Common myeloid progenitor, CD34-positive (primary cell): ENCODE measurements at regions not wholly inside any gene's neighbourhood (a gene's known extent, or its start where the extent isn't known, plus 50 kb on each side); places are given as distances from the start of the nearest gene placed in this dataset.

Source experiments
- CTCF ChIA-PET: fragments of 350-600 bp; sonication (Branson Sonifier 250); formaldehyde crosslinking; loops from one replicate; lab custom pipeline; 2021; ENCODE audit warnings: antibody characterized with exemption; lab: Charles Lee
- POLR2A ChIA-PET: fragments of 350-600 bp; sonication (Branson Sonifier 250); formaldehyde crosslinking; loops from one replicate; lab custom pipeline; 2021; ENCODE audit warnings: antibody characterized with exemption; lab: Charles Lee
- DNase-seq, 3 donors: peaks; one replicate each; pipeline versions ENCODE4 v3.0.0 to v3.0.0-alpha.2; 2013
- H3K27ac ChIP-seq, 2 experiments: 1 replicate in 1 of 2; 2 replicates in 1 of 2; pipeline ENCODE4 v1.7.0; 2013; ENCODE audit warnings: inconsistent platforms in 2 of 2, low read length in 2 of 2, mild to moderate bottlenecking in 2 of 2, low read depth in 1 of 2, moderate library complexity in 1 of 2; ENCODE audit not compliant: severe bottlenecking in 2 of 2, insufficient read depth in 1 of 2, poor library complexity in 1 of 2
- H3K27me3 ChIP-seq, 5 experiments: replicated peaks in 2 of 5; 1 replicate in 3 of 5; 2 replicates in 2 of 5; pipeline versions ENCODE4 v1.6.1 to v1.7.0; 2013; ENCODE audit warnings: low read length in 4 of 5, mild to moderate bottlenecking in 2 of 5, moderate library complexity in 2 of 5, inconsistent platforms in 1 of 5; ENCODE audit not compliant: insufficient read depth in 5 of 5, control insufficient read depth in 4 of 5
- H3K36me3 ChIP-seq, 4 experiments: 1 replicate in 2 of 4; 2 replicates in 2 of 4; pipeline versions ENCODE4 v1.6.1 to v1.7.0; 2013; ENCODE audit warnings: low read length in 3 of 4, control low read depth in 1 of 4, mild to moderate bottlenecking in 1 of 4; ENCODE audit not compliant: control insufficient read depth in 4 of 4, insufficient read depth in 4 of 4
- H3K4me1 ChIP-seq, 4 experiments: 1 replicate in 3 of 4; 2 replicates in 1 of 4; pipeline versions ENCODE4 v1.6.1 to v1.7.1; 2013; ENCODE audit warnings: low read length in 3 of 4, mild to moderate bottlenecking in 3 of 4, control low read depth in 1 of 4, inconsistent platforms in 1 of 4, moderate library complexity in 1 of 4; ENCODE audit not compliant: control insufficient read depth in 4 of 4, insufficient read depth in 4 of 4; ENCODE audit errors: control extremely low read depth in 1 of 4
- H3K4me3 ChIP-seq, 7 experiments: 1 replicate in 4 of 7; 2 replicates in 3 of 7; pipeline versions ENCODE4 v1.5.1 to v1.7.0; 2013; ENCODE audit warnings: mild to moderate bottlenecking in 7 of 7, low read length in 6 of 7, moderate library complexity in 6 of 7, inconsistent platforms in 2 of 7, low read depth in 2 of 7, control low read depth in 1 of 7; ENCODE audit not compliant: insufficient read depth in 4 of 7, control insufficient read depth in 1 of 7; ENCODE audit errors: extremely low read depth in 1 of 7
- H3K9me3 ChIP-seq, 5 experiments: 1 replicate in 4 of 5; 2 replicates in 1 of 5; pipeline versions ENCODE4 v1.6.1 to v1.7.1; 2013; ENCODE audit warnings: low read length in 4 of 5, mild to moderate bottlenecking in 2 of 5, inconsistent platforms in 1 of 5, low read depth in 1 of 5, moderate library complexity in 1 of 5; ENCODE audit not compliant: control insufficient read depth in 4 of 5, insufficient read depth in 2 of 5; ENCODE audit errors: control extremely low read depth in 1 of 5
- WGBS: methylation state at CpG from one replicate; pipeline ENCODE4 v1.1.5; 2013; ENCODE audit not compliant: insufficient coverage; 5-methylcytosine and 5-hydroxymethylcytosine counted together

DNA sequence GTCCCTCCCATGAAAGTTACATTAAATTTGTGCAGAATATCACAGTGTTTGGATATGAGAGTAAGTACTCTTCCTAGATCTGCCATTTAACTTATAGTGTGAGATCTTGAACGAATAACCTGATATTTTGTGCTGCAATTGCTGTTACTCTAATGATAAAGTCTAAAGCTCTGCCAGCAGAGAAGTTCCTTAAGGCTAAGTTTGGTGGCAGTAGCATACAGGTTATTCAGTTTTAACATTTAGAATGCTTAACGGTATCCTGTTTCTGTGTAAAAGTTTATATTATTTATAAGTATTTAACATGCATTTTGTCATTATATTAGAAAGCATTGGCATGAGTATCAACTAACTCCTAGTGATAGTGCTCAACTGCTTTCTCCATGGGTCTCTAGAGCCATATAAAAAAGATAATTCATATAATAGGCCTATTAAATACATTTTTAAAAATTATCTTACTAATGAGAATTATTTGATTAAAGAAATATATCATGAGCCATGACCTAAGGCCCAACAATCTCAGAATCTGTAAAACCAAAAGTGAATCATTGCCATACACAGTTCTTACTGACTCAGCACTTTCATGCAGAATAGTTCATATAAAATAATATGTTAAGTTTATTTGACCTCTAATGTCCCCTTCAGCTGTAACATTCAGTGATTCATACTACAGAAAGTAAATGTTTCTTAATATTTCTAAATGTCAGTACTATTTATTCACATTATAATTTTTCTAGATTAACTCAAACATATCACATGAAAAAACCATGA, 1058.6 kb downstream of the TRHDE start:
- ChIA-PET POLR2A (no interaction called here), CTCF (no interaction called here)
- Histone ChIP-seq H3K36me3 (no peaks in the 10 kb centered on the region), H3K27me3 (no peaks in the 10 kb centered on the region), H3K9me3 (no peaks in the 10 kb centered on the region), H3K4me1 (no peaks in the 10 kb centered on the region), H3K27ac (no peak overlapping the region), H3K4me3 (no peak overlapping the region)
- no peak for DNase-seq
- WGBS: 100% methylated on average over 1 of the region's 2 CpGs

DNA sequence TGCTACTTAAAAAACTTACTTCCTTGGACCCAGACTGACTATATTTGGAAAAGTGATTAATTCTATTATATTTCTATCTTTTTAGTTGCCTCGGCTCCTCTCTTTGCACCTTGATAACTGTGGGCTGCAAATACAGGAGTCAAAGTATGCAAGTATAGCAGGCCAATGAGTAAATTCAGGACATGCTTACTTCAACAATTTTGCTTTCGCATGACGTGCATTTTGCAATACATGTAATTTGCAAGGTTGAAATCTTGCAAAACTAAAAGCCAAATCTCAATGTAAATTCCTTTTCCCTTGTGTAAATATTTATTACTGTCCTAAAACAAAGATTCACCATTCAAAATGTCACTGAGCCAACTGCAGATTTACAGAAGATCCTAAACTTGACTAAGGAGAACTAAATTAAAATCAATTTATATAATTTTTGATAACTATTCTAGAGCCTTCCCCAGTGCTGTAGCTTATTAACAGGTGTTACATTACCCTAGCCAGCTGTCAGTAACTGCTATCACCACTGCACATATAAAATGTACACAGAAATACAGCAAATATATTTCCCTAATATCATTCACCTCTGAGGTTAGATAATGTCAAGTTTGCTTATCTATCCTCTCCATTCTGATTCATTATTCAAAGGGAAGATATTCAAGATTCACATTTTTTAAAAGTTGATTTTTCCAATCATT, 1069.5 kb downstream of the TRHDE start:
- no peaks in the 10 kb centered on the region for H3K4me1 ChIP-seq
- ChIA-PET POLR2A (no interaction called here), CTCF (no interaction called here)
- no peaks in the 10 kb centered on the region for H3K27me3 ChIP-seq
- no peak overlapping the region for H3K27ac ChIP-seq
- DNase-seq: no peak
- H3K36me3 ChIP-seq: no peaks in the 10 kb centered on the region
- no peaks in the 10 kb centered on the region for H3K9me3 ChIP-seq
- WGBS: 100% methylated on average over 3 of the region's 3 CpGs
- H3K4me3 ChIP-seq: no peak overlapping the region

DNA sequence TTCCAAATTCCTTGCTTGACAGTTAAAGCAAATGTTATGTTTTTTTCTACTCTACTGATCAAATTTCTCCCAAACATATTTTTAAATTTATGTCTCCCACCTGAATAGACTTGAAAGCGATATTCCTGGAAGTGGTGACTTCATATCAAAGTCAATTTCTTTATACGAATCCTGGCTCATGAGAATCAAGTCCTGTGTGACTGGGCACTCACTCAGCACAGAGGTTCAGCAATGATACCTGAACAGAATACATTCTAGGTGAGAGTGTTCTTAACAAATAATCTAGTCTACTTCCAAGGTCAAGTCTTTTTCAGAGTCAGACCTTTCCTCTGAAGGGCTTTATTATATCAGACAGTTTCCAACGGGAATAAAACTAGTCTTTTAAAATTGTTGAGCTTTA, 1070.6 kb downstream of the TRHDE start:
- Histone ChIP-seq H3K27me3 (no peaks in the 10 kb centered on the region), H3K4me3 (no peak overlapping the region), H3K4me1 (no peaks in the 10 kb centered on the region), H3K36me3 (no peaks in the 10 kb centered on the region), H3K27ac (no peak overlapping the region), H3K9me3 (no peaks in the 10 kb centered on the region)
- 90% methylated on average over 2 of the region's 3 CpGs for WGBS
- ChIA-PET POLR2A (no interaction called here), CTCF (no interaction called here)
- DNase-seq: no peak

DNA sequence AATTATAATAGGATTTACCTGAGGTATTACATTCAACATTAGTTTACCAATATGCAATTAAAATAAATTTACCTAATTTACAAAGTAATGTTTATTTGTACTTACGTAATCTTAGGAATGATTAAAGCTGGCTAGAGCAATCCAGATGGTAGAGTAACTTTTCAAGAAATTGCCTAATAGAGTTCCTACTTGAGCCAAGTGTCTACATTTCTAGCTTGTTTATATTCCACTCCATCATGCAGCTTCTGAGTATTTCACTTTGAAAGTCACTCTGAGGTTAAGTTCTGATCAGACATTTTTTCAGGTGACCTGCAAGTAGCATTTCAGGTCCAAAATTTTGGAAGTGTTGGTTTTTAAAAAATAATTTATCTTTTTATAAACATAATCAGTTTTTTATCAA, 1080.7 kb downstream of the TRHDE start:
- H3K4me3 ChIP-seq: no peak overlapping the region
- no peaks in the 10 kb centered on the region for H3K27me3 ChIP-seq
- no peaks in the 10 kb centered on the region for H3K4me1 ChIP-seq
- no peaks in the 10 kb centered on the region for H3K36me3 ChIP-seq
- POLR2A ChIA-PET: no interaction called here
- no peak overlapping the region for H3K27ac ChIP-seq
- no CpG with 5 or more reads among the region's 1 CpG for WGBS
- CTCF ChIA-PET: no interaction called here
- DNase-seq: no peak
- no peaks in the 10 kb centered on the region for H3K9me3 ChIP-seq

GRCh38 chr12:73361156-73361863, 1089.1 kb downstream of the TRHDE start:
- no peak for DNase-seq
- no peak overlapping the region for H3K27ac ChIP-seq
- ChIA-PET POLR2A (no interaction called here), CTCF (no interaction called here)
- no peaks in the 10 kb centered on the region for H3K4me1 ChIP-seq
- no peak overlapping the region for H3K4me3 ChIP-seq
- no peaks in the 10 kb centered on the region for H3K27me3 ChIP-seq
- no peaks in the 10 kb centered on the region for H3K9me3 ChIP-seq
- no peaks in the 10 kb centered on the region for H3K36me3 ChIP-seq

DNA sequence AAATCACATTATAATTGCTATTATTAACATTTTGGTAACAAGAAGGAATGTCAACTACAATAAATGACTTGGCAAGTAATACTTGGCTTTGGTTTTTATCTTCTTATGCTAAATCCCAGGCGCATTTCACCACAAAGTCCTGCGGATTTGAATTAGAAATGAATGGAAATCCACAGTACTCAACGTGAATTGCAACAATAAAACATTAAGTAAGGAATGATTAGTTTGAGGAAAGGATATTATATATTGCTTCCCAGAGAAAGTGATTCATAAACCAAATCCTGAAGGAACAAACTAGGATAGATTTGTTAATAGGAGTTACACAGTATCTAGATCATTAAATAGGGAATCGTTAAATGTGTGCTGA, 1089.7 kb downstream of the TRHDE start:
- CTCF ChIA-PET: no interaction called here
- no peaks in the 10 kb centered on the region for H3K4me1 ChIP-seq
- H3K27me3 ChIP-seq: no peaks in the 10 kb centered on the region
- no peak for DNase-seq
- no peak overlapping the region for H3K4me3 ChIP-seq
- WGBS: 97% methylated on average over 4 of the region's 4 CpGs
- POLR2A ChIA-PET: no interaction called here
- no peaks in the 10 kb centered on the region for H3K9me3 ChIP-seq
- no peak overlapping the region for H3K27ac ChIP-seq
- no peaks in the 10 kb centered on the region for H3K36me3 ChIP-seq

DNA sequence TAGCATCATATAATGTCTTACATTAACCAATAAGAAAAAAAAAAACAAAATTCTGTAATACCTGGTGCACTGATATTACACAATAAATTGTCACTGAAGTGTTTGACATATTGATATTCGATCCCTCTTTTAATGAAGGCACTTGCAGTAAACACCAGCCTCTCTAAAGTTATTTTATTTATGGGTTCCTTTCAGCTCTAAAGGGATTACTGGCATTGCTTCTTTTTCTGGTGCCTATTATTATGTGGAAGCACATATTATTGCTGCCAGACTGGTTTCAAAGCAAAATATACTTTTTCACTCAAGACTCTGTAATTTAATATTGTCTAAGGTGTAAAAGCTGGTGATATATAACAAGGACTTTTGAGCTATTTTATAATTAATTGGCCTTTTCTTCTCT, 1090.5 kb downstream of the TRHDE start:
- H3K36me3 ChIP-seq: no peaks in the 10 kb centered on the region
- no CpG with 5 or more reads among the region's 1 CpG for WGBS
- DNase-seq: no peak
- no peak overlapping the region for H3K27ac ChIP-seq
- no peaks in the 10 kb centered on the region for H3K27me3 ChIP-seq
- ChIA-PET POLR2A (no interaction called here), CTCF (no interaction called here)
- no peaks in the 10 kb centered on the region for H3K4me1 ChIP-seq
- H3K9me3 ChIP-seq: no peaks in the 10 kb centered on the region
- H3K4me3 ChIP-seq: no peak overlapping the region
